NCI-H1092 treated with DMSO at 0.1 percent for 48 hours (cell line): ENCODE measurements at regions not wholly inside any gene's neighbourhood (a gene's known extent, or its start where the extent isn't known, plus 50 kb on each side); places are given as distances from the start of the nearest gene placed in this dataset.
"Not testable (repeated sequence)": the region's sequence is repeated elsewhere in the genome, so short reads cannot be mapped to it uniquely, and the experiment has no call there.

ENCODE experiments used
- DNase-seq: peaks from one replicate; lab custom pipeline; 2025; lab: John Stamatoyannopoulos, UW

- no peak for DNase-seq
These were observed 74.9 kb downstream of the ALG10 start for GRCh38 chr12:34097213-34097612.

DNA sequence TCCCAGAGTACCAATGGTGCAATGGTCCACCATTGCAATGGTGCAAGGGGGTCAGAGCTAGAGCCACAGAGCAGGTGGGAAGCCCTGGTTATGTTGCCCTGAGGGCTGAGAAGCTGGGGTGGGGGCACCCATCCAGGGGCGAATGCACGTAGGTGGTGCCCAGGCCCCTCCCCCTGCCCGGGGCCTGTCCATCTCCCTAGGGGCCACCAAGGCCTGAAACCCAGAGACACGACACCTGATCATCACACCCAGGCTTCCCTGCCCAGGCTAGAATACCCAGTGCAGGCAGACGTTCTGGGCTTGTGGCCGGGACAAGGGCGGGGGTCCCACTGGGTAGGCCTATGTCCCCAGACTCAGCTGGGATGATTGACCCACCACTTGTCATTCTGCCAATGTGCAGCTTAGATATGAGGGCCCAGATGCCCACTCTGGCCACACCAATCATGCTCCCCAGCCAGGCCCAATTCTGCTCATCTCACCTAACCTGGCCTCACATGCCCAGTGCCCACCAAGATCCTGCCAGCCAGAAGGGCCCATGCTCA lies 83.2 kb downstream of the ALG10 start:
- DNase-seq: no peak

DNA sequence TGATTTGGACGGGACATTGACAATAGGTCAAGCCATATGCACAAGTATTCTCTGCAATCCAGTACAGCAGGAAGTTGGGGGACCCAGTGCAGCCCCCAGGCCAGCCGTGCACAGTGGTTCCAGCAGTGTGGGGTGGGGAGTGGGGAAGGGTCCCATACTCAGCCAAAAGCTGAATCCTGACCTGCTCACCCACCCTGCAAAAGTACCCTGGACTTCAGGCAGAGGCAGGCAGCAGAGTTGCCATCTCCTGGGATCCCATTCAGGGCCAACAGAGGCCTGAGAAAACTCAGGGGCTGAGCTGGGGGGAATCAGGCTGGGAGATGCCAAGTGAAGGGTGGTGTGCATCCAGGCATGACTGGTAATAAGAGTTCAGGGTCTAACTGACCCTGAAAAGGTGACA lies 83.9 kb downstream of the ALG10 start:
- no peak for DNase-seq

GRCh38 chr12:34107016-34107415 lies 84.7 kb downstream of the ALG10 start:
- DNase-seq: no peak

- DNase-seq: no peak
These were observed 85.6 kb downstream of the ALG10 start for GRCh38 chr12:34107781-34108404.

DNA sequence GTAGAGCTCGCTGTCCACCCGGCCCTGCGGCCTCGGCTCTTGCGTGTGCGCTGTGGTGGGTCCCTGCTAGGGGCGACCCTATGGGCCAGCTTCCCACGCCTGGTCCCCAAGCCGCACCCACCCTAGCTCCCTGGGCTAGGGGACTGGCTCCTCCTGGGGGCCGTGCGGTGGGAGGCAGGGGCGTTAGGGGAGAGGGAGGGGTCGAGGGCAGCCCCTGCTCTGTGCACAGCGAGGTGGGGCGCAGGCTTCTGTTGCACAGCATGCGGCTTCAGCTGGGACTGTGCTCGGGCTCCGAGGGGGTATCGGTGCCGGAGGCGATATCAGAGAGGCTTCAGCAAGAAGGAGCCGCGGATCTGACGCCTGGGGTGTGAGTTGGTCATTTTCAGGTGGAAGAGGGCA lies 86.1 kb downstream of the ALG10 start:
- DNase-seq: no peak

DNA sequence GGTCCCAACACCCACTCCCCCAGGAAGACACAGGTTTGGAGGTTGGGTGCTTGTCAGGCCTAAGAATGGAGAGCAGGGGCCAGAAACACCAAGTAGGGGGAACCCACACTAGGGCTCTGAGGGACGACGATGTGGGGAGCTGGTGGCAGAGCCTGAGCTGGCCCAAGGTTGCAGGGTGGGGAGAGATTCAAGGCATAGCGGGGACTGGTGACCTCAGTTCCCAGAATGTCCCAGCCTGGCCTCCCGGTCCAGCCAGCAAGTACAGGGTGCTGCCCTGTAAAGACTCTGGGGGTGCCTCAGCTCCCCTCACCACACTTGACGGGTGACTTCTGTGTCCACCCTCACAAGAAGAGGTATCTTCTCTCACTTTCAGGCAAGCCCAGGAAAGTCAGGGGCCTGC lies 86.7 kb downstream of the ALG10 start:
- DNase-seq: no peak

- no peak for DNase-seq
These were observed 87.1 kb downstream of the ALG10 start for GRCh38 chr12:34109390-34109789.

- DNase-seq: not testable (repeated sequence)
These were observed 87.7 kb downstream of the ALG10 start for GRCh38 chr12:34109909-34110531.

- no peak for DNase-seq
These were observed 97.1 kb downstream of the ALG10 start for GRCh38 chr12:34119366-34119765.

DNA sequence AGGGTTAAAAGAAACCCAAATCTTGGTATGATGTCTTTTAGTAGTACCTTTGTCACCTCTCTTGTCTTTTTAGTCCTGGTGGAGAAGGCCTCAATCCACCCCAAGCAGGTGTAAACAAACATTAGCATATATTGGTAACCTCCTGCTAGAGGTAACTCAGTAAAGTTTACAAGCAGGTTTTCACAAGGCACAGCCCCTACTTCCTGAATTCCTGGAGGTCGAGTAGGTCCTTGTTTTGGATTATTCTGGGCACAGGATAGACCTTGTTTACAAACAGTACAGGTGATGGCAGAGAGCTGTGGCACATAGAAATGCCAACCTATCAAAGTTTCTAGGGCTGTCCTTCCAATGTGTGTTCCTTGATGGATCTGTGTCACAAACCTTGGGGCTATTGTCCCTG lies 99.1 kb downstream of the ALG10 start:
- DNase-seq: no peak

DNA sequence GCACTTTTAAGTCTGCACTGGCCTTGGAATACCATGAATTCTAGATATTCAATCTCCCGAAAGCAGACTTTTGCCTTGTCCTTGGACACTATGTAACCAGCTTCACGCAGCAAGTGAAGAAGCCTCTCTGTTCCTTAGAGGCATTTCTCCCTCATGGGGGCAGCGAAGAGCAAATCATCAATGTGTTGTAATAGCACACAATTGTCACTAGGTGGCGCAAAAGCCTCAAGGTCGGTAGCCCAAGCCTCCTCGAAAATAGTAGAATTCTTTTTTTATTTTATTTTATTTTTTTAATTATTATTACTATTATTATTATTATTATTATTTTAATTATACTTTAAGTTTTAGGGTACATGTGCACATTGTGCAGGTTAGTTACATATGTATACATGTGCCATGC lies 100.8 kb downstream of the ALG10 start:
- peak; percentile 15 for DNase-seq

DNA sequence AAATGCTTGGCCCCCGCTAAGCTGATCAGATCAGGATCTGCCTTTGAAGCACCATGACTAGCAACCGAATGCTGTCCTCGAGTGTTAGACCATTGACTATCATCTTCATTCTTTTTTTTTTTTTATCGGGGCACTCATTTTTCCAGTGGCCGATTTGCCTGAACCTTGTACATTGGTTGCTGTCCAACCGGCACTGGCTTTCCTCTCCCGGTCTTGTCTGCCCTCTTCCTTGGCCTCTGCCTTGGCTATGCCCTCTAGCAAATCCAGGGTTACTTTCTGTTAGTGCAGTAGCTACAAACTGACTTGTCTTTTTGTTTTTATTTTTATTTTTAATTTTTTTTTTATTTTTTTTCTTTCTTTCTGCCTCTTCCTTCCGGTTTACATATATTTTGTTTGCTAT lies 102.3 kb downstream of the ALG10 start:
- no peak for DNase-seq

- no peak for DNase-seq
These were observed 103.9 kb downstream of the ALG10 start for GRCh38 chr12:34126239-34126641.

DNA sequence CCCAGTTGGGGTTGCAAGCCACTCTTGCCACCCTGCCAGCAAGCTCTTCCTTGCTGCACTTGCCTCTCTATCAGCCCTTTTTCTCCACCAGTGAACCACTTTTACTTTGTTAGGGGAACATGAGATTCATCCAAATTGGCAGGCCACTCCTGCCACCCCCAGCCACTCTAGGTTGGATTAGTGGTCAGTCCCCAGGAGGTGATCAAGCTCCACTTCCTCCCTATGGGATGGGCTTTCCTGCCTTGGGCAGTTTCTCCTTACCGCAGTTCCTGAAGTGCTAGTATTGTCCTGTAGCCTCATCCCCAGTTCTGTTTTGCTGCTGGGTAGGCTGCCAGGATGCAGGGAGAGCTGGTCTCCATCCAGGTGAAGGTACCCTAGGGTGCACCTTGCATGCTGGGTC lies 104.5 kb downstream of the ALG10 start:
- no peak for DNase-seq

DNA sequence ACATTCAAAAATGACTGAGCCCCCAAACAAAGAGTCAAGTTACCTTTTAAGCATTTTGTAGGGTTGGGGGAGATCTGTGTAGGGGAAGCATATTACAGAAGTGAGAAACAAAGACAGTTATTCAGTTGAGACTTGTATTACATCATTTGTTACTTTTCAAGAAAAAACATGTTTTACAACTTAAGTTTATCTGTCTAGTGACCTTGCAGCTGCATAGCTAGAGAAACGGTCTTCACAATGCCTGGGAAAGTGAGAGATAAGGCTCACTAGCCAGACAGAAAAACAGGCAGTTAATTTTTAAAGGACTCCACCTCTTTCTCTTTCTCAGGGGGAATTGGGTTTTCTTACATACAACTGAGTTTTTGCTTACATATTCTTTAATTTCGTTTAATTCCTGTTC lies 105.1 kb downstream of the ALG10 start:
- DNase-seq: not testable (repeated sequence)

DNA sequence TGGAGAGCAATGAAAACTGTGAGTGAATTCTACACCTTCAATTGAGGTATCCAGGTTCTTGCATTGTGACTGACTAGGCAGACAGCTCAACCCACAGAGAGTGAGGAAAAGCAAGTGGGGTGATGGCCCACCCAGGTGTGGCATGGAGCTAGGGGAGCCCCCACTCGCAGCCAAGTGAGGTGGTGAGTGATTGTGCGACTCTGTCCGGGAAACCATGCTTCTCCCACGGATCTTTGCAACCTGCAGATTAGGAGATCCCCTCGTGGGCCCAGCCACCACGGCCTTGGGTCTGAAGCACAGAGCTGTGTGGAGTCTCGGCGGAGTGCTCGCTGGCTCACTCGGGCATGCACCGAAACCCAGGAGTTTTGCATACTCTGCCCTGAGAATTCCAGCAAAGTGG lies 120.1 kb downstream of the ALG10 start:
- DNase-seq: no peak

DNA sequence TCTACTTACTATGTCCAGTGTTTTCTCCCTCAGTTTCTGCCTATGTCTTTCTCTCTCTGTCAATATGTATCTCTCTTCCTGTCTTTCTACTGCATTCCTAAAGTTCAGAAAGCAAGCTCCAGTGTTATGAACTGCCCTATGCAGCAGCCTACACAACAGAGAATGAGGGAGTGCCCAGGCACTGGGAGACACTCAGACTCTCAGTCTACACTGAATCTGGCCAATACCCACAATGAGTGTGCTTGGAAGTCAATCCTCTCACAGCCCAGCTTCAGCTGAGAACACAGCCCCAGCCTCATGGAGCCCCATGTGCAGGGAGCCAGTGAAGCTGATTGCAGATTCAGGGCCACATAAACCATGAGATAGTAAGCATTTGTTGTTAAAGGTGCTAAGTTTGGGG lies 128.7 kb downstream of the ALG10 start:
- no peak for DNase-seq

DNA sequence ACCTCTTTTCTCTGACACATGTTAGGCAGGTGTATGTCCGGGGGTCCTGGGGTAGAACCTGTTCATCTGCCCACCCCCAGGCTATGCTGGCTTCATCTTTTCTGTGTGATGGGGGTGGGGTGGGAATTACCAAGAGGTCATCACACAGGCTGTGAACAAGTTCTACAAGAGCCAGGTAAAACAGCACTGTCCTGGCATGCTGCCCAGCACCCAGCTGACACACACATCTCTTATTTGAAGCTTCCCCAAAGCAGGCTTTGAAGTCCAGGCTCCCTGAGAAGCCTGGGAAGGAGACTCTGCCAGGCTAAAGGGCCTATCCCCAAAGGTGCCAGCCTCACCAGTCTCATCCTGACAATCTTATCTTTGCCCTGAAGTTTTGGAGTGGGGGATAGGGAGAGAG lies 141.1 kb downstream of the ALG10 start:
- no peak for DNase-seq

- DNase-seq: no peak
These were observed 144.2 kb downstream of the ALG10 start for GRCh38 chr12:34166427-34167060.

GRCh38 chr12:34168507-34168906 lies 146.2 kb downstream of the ALG10 start:
- not testable (repeated sequence) for DNase-seq

GRCh38 chr12:34186492-34186891 lies 164.2 kb downstream of the ALG10 start:
- DNase-seq: no peak

- no peak for DNase-seq
These were observed 166.7 kb downstream of the ALG10 start for GRCh38 chr12:34188974-34189373.
